ENCODE measurements at regions not wholly inside any gene's neighbourhood (a gene's known extent, or its start where the extent isn't known, plus 50 kb on each side); places are given as distances from the start of the nearest gene placed in this dataset.

- Histone ChIP-seq H3K36me3 (ENCODE audit: low read depth, low read length) (no peaks in the 10 kb centered on the region), H3K9me2 (replicated peaks; ENCODE audit: low read length) (no peaks in the 10 kb centered on the region), H2AFZ (ENCODE audit: low read length) (no peak overlapping the region), H3K4me3 (ENCODE audit: low read length) (no peak overlapping the region), H3K4me2 (ENCODE audit: low read length) (no peak overlapping the region), H3K79me2 (ENCODE audit: low read length) (no peaks in the 10 kb centered on the region), H3K4me1 (ENCODE audit: insufficient read depth, low read length) (no peaks in the 10 kb centered on the region), H3K9me3 (ENCODE audit: low read length) (0 out of 2 replicates have a peak, but pooled peaks cover 4% of the 10 kb centered on the region), H4K20me1 (ENCODE audit: low read length) (no peaks in the 10 kb centered on the region), H3K9ac (ENCODE audit: low read length) (no peak overlapping the region), H3K27me3 (ENCODE audit: low read length) (no peaks in the 10 kb centered on the region), H3K27ac (ENCODE audit: low read length) (no peak overlapping the region), H3F3A (ENCODE audit: low read length, unreplicated experiment) (no peaks in the 10 kb centered on the region)
- ATAC-seq = no peak
- no peak for DNase-seq
- TF ChIP-seq, protein P1, sequence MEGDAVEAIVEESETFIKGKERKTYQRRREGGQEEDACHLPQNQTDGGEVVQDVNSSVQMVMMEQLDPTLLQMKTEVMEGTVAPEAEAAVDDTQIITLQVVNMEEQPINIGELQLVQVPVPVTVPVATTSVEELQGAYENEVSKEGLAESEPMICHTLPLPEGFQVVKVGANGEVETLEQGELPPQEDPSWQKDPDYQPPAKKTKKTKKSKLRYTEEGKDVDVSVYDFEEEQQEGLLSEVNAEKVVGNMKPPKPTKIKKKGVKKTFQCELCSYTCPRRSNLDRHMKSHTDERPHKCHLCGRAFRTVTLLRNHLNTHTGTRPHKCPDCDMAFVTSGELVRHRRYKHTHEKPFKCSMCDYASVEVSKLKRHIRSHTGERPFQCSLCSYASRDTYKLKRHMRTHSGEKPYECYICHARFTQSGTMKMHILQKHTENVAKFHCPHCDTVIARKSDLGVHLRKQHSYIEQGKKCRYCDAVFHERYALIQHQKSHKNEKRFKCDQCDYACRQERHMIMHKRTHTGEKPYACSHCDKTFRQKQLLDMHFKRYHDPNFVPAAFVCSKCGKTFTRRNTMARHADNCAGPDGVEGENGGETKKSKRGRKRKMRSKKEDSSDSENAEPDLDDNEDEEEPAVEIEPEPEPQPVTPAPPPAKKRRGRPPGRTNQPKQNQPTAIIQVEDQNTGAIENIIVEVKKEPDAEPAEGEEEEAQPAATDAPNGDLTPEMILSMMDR (conservative IDR thresholded peaks at IDR 0.05; ENCODE audit: low read depth, low read length) = no peak
- TF ChIP-seq EZH2phosphoT487 (IDR thresholded peaks at IDR 0.05; ENCODE audit: borderline replicate concordance, low read length) = no peak
- no peak for TF ChIP-seq EZH2 (IDR thresholded peaks at IDR 0.05; ENCODE audit: low read length, unreplicated experiment)
- no TSS peak for BruUV-seq (replicated peaks)
- intact Hi-C loops (cut with micrococcal nuclease) = no loop called here
- POLR2A ChIA-PET (ENCODE audit: unreplicated experiment) = no interaction called here
- CTCF ChIA-PET = no interaction called here
Measured at GRCh38 chr5:153153086-153153485, 337.4 kb upstream of the GRIA1 start.

GRCh38 chr5:153157156-153157555 is 333.3 kb upstream of the GRIA1 start:
- Histone ChIP-seq H3K4me2 (ENCODE audit: low read length) (no peak overlapping the region), H3K9ac (ENCODE audit: low read length) (no peak overlapping the region), H3K4me1 (ENCODE audit: insufficient read depth, low read length) (no peaks in the 10 kb centered on the region), H3F3A (ENCODE audit: low read length, unreplicated experiment) (no peaks in the 10 kb centered on the region), H3K79me2 (ENCODE audit: low read length) (no peaks in the 10 kb centered on the region), H3K9me2 (replicated peaks; ENCODE audit: low read length) (no peaks in the 10 kb centered on the region), H3K27ac (ENCODE audit: low read length) (no peak overlapping the region), H2AFZ (ENCODE audit: low read length) (no peak overlapping the region), H4K20me1 (ENCODE audit: low read length) (no peaks in the 10 kb centered on the region), H3K27me3 (ENCODE audit: low read length) (no peaks in the 10 kb centered on the region), H3K9me3 (ENCODE audit: low read length) (0 out of 2 replicates have a peak, but pooled peaks cover 5% of the 10 kb centered on the region), H3K36me3 (ENCODE audit: low read depth, low read length) (no peaks in the 10 kb centered on the region), H3K4me3 (ENCODE audit: low read length) (no peak overlapping the region)
- intact Hi-C loops (cut with micrococcal nuclease) = no loop called here
- no peak for TF ChIP-seq EZH2phosphoT487 (IDR thresholded peaks at IDR 0.05; ENCODE audit: borderline replicate concordance, low read length)
- TF ChIP-seq, protein P1 (conservative IDR thresholded peaks at IDR 0.05; ENCODE audit: low read depth, low read length) = no peak
- TF ChIP-seq EZH2 (IDR thresholded peaks at IDR 0.05; ENCODE audit: low read length, unreplicated experiment) = no peak
- CTCF ChIA-PET = no interaction called here
- ATAC-seq (no peak), DNase-seq (no peak)
- POLR2A ChIA-PET (ENCODE audit: unreplicated experiment) = no interaction called here
- no TSS peak for BruUV-seq (replicated peaks)

DNA sequence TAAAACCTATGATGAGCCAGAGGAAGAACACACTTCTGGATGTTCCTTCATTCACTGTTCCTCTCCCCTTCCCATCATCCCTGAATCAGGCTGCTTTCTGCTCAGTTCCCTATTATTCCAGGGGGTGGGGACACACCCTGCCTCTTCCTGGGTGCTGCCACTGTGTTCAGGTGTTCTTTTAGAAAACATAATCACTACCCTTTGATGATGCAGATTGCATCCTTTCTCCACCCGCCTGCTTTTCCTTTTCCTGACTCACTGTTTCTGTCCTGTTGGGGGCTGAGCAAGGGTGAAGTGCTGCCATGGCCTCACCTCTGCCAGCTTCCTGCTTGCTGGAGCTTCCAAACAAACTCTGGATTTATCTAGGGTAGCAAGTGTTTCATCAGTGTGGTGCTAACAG is 331.9 kb upstream of the GRIA1 start:
- no peak for DNase-seq
- H3K27ac ChIP-seq (ENCODE audit: low read length) = no peak overlapping the region
- no peaks in the 10 kb centered on the region for H3K9me2 ChIP-seq (replicated peaks; ENCODE audit: low read length)
- 0 out of 2 replicates have a peak, but pooled peaks cover 8% of the 10 kb centered on the region for H3K9me3 ChIP-seq (ENCODE audit: low read length)
- H3K4me1 ChIP-seq (ENCODE audit: insufficient read depth, low read length) = no peaks in the 10 kb centered on the region
- no peaks in the 10 kb centered on the region for H3K36me3 ChIP-seq (ENCODE audit: low read depth, low read length)
- ATAC-seq = no peak
- H3K27me3 ChIP-seq (ENCODE audit: low read length) = no peaks in the 10 kb centered on the region
- no peak overlapping the region for H3K4me3 ChIP-seq (ENCODE audit: low read length)
- no peaks in the 10 kb centered on the region for H3K79me2 ChIP-seq (ENCODE audit: low read length)
- no TSS peak for BruUV-seq (replicated peaks)
- intact Hi-C loops (cut with micrococcal nuclease) = no loop called here
- no peak overlapping the region for H3K9ac ChIP-seq (ENCODE audit: low read length)
- TF ChIP-seq EZH2 (IDR thresholded peaks at IDR 0.05; ENCODE audit: low read length, unreplicated experiment) = no peak
- TF ChIP-seq EZH2phosphoT487 (IDR thresholded peaks at IDR 0.05; ENCODE audit: borderline replicate concordance, low read length) = no peak
- TF ChIP-seq, protein P1 (conservative IDR thresholded peaks at IDR 0.05; ENCODE audit: low read depth, low read length) = no peak
- CTCF ChIA-PET = no interaction called here
- no peaks in the 10 kb centered on the region for H3F3A ChIP-seq (ENCODE audit: low read length, unreplicated experiment)
- no peaks in the 10 kb centered on the region for H4K20me1 ChIP-seq (ENCODE audit: low read length)
- H2AFZ ChIP-seq (ENCODE audit: low read length) = no peak overlapping the region
- POLR2A ChIA-PET (ENCODE audit: unreplicated experiment) = no interaction called here
- no peak overlapping the region for H3K4me2 ChIP-seq (ENCODE audit: low read length)
